CD4-positive, alpha-beta T cell (primary cell): ENCODE measurements at regions not wholly inside any gene's neighbourhood (a gene's known extent, or its start where the extent isn't known, plus 50 kb on each side); places are given as distances from the start of the nearest gene placed in this dataset.

Experiments used
- ATAC-seq: fragments of 200-7000 bp; cut with Tn5 transposase; one replicate; pipeline ENCODE4 v1.10.0; 2022; ENCODE audit warnings: mild to moderate bottlenecking; ENCODE audit not compliant: poor library complexity
- CTCF ChIA-PET: fragments of 350-600 bp; sonication (Branson Sonifier 250); formaldehyde crosslinking; loops from one replicate; lab custom pipeline; 2021; ENCODE audit warnings: antibody characterized with exemption, inconsistent platforms; lab: Charles Lee
- POLR2A ChIA-PET: fragments of 350-600 bp; sonication (Branson Sonifier 250); formaldehyde crosslinking; loops from one replicate; lab custom pipeline; 2021; ENCODE audit warnings: antibody characterized with exemption, inconsistent platforms; lab: Charles Lee
- DNase-seq, 14 experiments: peaks; one replicate each; pipeline ENCODE4 v3.0.0-alpha.2; 2013 to 2020; ENCODE audit warnings: mixed read lengths in 2 of 14
- H3K27ac ChIP-seq, 2 donors: one replicate each; pipeline versions ENCODE4 v1.5.1 to v1.7.0; 2013; ENCODE audit warnings: low read length in 2 of 2, low read depth in 1 of 2, mild to moderate bottlenecking in 1 of 2
- H3K27me3 ChIP-seq, 2 experiments: 1 replicate in 1 of 2; 2 replicates in 1 of 2; pipeline versions ENCODE4 v1.6.1 to v1.7.0; 2013; ENCODE audit warnings: low read length in 2 of 2, control low read depth in 1 of 2, mild to moderate bottlenecking in 1 of 2, moderate library complexity in 1 of 2; ENCODE audit not compliant: insufficient read depth in 2 of 2, control insufficient read depth in 1 of 2
- H3K36me3 ChIP-seq: one replicate; pipeline ENCODE4 v1.6.1; 2013; ENCODE audit warnings: low read length, control low read depth; ENCODE audit not compliant: insufficient read depth
- H3K4me1 ChIP-seq: one replicate; pipeline ENCODE4 v1.6.1; 2013; ENCODE audit warnings: low read length, control low read depth; ENCODE audit not compliant: insufficient read depth
- H3K4me3 ChIP-seq: one replicate; pipeline ENCODE4 v1.5.1; 2013; ENCODE audit warnings: mild to moderate bottlenecking, low read length, moderate library complexity
- H3K9me3 ChIP-seq, 2 experiments: 1 replicate in 1 of 2; 2 replicates in 1 of 2; pipeline versions ENCODE4 v1.6.1 to v1.7.0; 2013; ENCODE audit warnings: low read length in 2 of 2, mild to moderate bottlenecking in 2 of 2, control low read depth in 1 of 2, moderate library complexity in 1 of 2; ENCODE audit not compliant: control insufficient read depth in 1 of 2, insufficient read depth in 1 of 2
- H3K27ac Mint-ChIP-seq: one replicate; pipeline ENCODE4 v1.8.0; 2020; ENCODE audit warnings: mixed read lengths
- H3K27me3 Mint-ChIP-seq: one replicate; pipeline ENCODE4 v1.8.0; 2021; ENCODE audit warnings: mixed read lengths
- H3K36me3 Mint-ChIP-seq: one replicate; pipeline ENCODE4 v1.8.0; 2021; ENCODE audit warnings: low read depth, mixed read lengths
- H3K4me1 Mint-ChIP-seq: one replicate; pipeline ENCODE4 v1.8.0; 2021; ENCODE audit warnings: low read depth, mixed read lengths
- H3K4me3 Mint-ChIP-seq: one replicate; pipeline ENCODE4 v1.8.0; 2020; ENCODE audit warnings: mild to moderate bottlenecking, mixed read lengths
- H3K9me3 Mint-ChIP-seq: one replicate; pipeline ENCODE4 v1.8.0; 2020; ENCODE audit warnings: mixed read lengths
- intact Hi-C, 2 experiments: fragments of 100-400 bp; cut with DNase I in 1 of 2; cut with micrococcal nuclease in 1 of 2; formaldehyde crosslinking; loops; one replicate each; pipeline versions ENCODE4 v1.15.1 to v1.9.0; 2023 to 2025; cut with DNase I, micrococcal nuclease
- TF ChIP-seq, protein P1 (sequence below): fragments of 200-600 bp; IDR thresholded peaks from one replicate; pipeline ENCODE4 v1.8.0; 2022; ENCODE audit warnings: antibody characterized with exemption, mild to moderate bottlenecking

DNA sequence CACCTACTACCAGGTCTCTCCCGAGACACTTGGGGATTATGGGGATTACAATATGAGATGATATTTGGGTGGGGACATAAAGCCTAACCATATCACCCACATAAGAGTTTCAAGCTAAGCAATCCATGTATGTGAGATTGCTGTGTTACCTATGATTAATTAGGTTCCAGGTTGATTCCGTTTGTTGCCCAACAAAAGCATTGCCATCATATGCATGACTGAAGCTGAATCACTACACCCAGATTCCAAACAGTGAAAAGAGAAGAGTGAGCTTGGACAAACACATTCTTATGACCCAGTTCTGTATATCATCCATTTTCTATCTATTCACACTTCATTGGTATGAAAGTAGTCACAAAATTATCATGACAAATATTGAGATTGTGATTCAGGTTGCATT lies 952.5 kb upstream of the MAN1A1 start:
- no peaks in the 10 kb centered on the region for H3K27me3 ChIP-seq
- H3K36me3 ChIP-seq: no peaks in the 10 kb centered on the region
- TF ChIP-seq, protein P1, sequence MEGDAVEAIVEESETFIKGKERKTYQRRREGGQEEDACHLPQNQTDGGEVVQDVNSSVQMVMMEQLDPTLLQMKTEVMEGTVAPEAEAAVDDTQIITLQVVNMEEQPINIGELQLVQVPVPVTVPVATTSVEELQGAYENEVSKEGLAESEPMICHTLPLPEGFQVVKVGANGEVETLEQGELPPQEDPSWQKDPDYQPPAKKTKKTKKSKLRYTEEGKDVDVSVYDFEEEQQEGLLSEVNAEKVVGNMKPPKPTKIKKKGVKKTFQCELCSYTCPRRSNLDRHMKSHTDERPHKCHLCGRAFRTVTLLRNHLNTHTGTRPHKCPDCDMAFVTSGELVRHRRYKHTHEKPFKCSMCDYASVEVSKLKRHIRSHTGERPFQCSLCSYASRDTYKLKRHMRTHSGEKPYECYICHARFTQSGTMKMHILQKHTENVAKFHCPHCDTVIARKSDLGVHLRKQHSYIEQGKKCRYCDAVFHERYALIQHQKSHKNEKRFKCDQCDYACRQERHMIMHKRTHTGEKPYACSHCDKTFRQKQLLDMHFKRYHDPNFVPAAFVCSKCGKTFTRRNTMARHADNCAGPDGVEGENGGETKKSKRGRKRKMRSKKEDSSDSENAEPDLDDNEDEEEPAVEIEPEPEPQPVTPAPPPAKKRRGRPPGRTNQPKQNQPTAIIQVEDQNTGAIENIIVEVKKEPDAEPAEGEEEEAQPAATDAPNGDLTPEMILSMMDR: no peak
- DNase-seq (no peak), ATAC-seq (no peak)
- ChIA-PET POLR2A (no interaction called here), CTCF (no interaction called here)
- Mint-ChIP-seq H3K9me3 (no peaks in the 10 kb centered on the region), H3K27ac (no peak overlapping the region), H3K4me3 (no peak overlapping the region), H3K36me3 (no peaks in the 10 kb centered on the region), H3K27me3 (no peaks in the 10 kb centered on the region), H3K4me1 (no peaks in the 10 kb centered on the region)
- intact Hi-C loops: no loop called here
- no peaks in the 10 kb centered on the region for H3K9me3 ChIP-seq
- H3K4me3 ChIP-seq: no peak overlapping the region
- no peak overlapping the region for H3K27ac ChIP-seq
- H3K4me1 ChIP-seq: no peaks in the 10 kb centered on the region

DNA sequence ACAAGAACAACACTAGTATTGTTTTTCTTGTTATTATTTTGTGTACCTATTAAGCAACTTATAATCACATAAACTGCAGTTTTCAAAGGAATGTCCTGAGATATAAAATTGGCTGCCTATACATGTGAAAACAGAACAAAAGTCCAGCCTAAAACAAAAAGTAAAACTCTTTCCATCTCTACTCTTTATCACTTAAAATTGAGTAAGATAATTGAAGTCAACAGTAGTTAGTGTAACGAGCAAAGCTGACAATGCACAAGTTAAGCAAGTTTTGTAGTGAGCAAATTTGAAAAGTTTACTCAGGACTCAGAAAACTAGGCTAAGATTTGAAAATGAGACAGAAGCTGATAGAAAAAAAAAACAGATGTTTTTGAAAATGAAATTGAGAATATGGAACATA lies 941.4 kb upstream of the MAN1A1 start:
- H3K27me3 Mint-ChIP-seq: no peaks in the 10 kb centered on the region
- Histone ChIP-seq H3K27me3 (no peaks in the 10 kb centered on the region), H3K27ac (no peak overlapping the region), H3K4me1 (no peaks in the 10 kb centered on the region), H3K36me3 (no peaks in the 10 kb centered on the region), H3K9me3 (no peaks in the 10 kb centered on the region), H3K4me3 (no peak overlapping the region)
- ChIA-PET CTCF (no interaction called here), POLR2A (no interaction called here)
- H3K27ac Mint-ChIP-seq: no peak overlapping the region
- H3K9me3 Mint-ChIP-seq: peaks cover 4% of the 10 kb centered on the region
- TF ChIP-seq, protein P1: no peak
- H3K4me1 Mint-ChIP-seq: no peaks in the 10 kb centered on the region
- intact Hi-C loops: no loop called here
- DNase-seq: no peak
- no peak overlapping the region for H3K4me3 Mint-ChIP-seq
- ATAC-seq: no peak
- H3K36me3 Mint-ChIP-seq: no peaks in the 10 kb centered on the region

DNA sequence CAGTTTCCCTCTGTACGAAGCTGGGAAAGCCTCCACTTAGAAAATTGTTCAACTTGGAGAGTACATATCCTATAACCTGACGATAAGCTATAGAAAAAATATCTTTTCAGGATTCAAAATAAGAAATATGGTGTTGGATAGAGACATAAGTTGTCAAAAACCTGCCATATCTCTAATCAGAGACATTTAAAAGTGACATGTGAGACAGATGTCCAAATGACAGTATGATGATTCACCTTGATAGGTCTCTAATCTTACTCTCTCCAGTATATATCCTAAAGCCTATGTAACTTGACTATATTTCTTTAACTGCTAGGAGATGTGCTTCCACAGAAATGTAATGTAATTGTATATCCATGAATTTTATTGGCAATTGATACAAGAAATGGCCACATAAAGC lies 932.4 kb upstream of the MAN1A1 start:
- ChIA-PET CTCF (no interaction called here), POLR2A (interaction anchor here (0.6 kb wide), 1 partner anchor 30 kb away, joined by 4 read pairs; no protein-coding TSS in a partner anchor)
- no peaks in the 10 kb centered on the region for H3K36me3 Mint-ChIP-seq
- DNase-seq (no peak), ATAC-seq (no peak)
- Histone ChIP-seq H3K9me3 (no peaks in the 10 kb centered on the region), H3K27me3 (no peaks in the 10 kb centered on the region), H3K36me3 (no peaks in the 10 kb centered on the region), H3K4me1 (no peaks in the 10 kb centered on the region), H3K27ac (no peak overlapping the region), H3K4me3 (no peak overlapping the region)
- no peaks in the 10 kb centered on the region for H3K9me3 Mint-ChIP-seq
- H3K27me3 Mint-ChIP-seq: no peaks in the 10 kb centered on the region
- no peak overlapping the region for H3K27ac Mint-ChIP-seq
- H3K4me1 Mint-ChIP-seq: no peaks in the 10 kb centered on the region
- TF ChIP-seq, protein P1: no peak
- no peak overlapping the region for H3K4me3 Mint-ChIP-seq
- intact Hi-C loops: no loop called here
